BE2C (cell line): ENCODE measurements at regions not wholly inside any gene's neighbourhood (a gene's known extent, or its start where the extent isn't known, plus 50 kb on each side); places are given as distances from the start of the nearest gene placed in this dataset.

Experiments
- DNase-seq: peaks from one replicate; pipeline ENCODE4 v3.0.0-alpha.2; 2020
- H3K27me3 ChIP-seq: fragments of 250-450 bp; sonication (Bioruptor Pico); 2 replicates; pipeline ENCODE4 v1.5.1; 2020; ENCODE audit warnings: mild to moderate bottlenecking
- H3K36me3 ChIP-seq: fragments of 250-450 bp; sonication (Bioruptor Pico); 2 replicates; pipeline ENCODE4 v1.5.1; 2020; ENCODE audit warnings: mild to moderate bottlenecking
- H3K4me1 ChIP-seq: fragments of 250-450 bp; sonication (Bioruptor Pico); 2 replicates; pipeline ENCODE4 v1.5.1; 2020
- H3K4me3 ChIP-seq: 2 replicates; pipeline ENCODE4 v1.5.1; 2011; ENCODE audit warnings: low read depth, low read length
- H3K9me3 ChIP-seq: fragments of 250-450 bp; sonication (Bioruptor Pico); 2 replicates; pipeline ENCODE4 v1.5.1; 2020
- TF ChIP-seq, protein P1 (sequence below): IDR thresholded peaks from 2 replicates; pipeline ENCODE4 v1.5.1; 2012; ENCODE audit warnings: mild to moderate bottlenecking, low read depth, low read length

DNA sequence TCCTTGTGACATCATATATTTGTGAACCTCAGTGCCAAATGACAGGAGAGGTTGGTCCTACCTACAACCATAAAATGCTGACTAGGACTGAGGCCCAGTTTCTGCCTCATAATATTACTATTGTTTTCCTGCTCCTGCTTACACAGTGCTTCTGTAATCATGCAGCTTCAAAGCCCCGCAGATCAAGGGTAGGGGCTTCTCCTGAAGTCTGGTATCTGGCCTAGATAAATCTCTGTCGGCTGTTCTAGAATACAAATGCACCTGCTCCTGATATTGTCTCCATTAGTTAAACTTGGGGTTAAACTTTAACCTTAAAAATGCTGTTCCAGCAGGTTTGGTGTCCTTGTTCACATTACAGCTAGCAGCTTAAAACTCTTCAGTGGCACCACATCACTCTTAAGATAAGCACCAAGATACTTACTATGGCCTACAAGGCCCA lies 552.4 kb downstream of the TUSC7 start:
- Histone ChIP-seq H3K4me3 (no peak overlapping the region), H3K4me1 (peaks cover 6% of the 10 kb centered on the region; the same call in 1 of the 2 replicates), H3K9me3 (no peaks in the 10 kb centered on the region), H3K36me3 (no peaks in the 10 kb centered on the region), H3K27me3 (no peaks in the 10 kb centered on the region)
- TF ChIP-seq, protein P1, sequence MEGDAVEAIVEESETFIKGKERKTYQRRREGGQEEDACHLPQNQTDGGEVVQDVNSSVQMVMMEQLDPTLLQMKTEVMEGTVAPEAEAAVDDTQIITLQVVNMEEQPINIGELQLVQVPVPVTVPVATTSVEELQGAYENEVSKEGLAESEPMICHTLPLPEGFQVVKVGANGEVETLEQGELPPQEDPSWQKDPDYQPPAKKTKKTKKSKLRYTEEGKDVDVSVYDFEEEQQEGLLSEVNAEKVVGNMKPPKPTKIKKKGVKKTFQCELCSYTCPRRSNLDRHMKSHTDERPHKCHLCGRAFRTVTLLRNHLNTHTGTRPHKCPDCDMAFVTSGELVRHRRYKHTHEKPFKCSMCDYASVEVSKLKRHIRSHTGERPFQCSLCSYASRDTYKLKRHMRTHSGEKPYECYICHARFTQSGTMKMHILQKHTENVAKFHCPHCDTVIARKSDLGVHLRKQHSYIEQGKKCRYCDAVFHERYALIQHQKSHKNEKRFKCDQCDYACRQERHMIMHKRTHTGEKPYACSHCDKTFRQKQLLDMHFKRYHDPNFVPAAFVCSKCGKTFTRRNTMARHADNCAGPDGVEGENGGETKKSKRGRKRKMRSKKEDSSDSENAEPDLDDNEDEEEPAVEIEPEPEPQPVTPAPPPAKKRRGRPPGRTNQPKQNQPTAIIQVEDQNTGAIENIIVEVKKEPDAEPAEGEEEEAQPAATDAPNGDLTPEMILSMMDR: no peak
- no peak for DNase-seq

DNA sequence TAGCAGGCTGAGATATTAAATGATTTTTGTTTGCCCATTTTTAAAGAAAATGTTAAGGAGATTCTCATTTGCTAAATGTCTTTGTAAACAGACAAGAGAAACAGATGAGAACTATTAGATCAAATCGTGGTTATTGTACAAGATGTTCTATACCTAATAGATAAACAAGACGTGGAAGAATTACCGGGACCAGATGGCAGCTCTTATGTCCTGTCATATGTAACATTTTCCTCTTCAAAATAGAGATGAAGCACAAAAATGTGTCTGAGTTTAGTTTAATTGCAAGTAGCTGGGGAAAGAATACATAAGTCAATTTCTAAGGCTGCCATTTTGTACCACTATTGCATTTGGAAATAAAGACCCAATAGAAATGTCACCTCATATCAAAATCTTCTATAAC lies 553.7 kb downstream of the TUSC7 start:
- Histone ChIP-seq H3K9me3 (no peaks in the 10 kb centered on the region), H3K4me3 (no peak overlapping the region), H3K36me3 (no peaks in the 10 kb centered on the region), H3K4me1 (peaks cover 6% of the 10 kb centered on the region; the same call in 1 of the 2 replicates), H3K27me3 (no peaks in the 10 kb centered on the region)
- TF ChIP-seq, protein P1: no peak
- DNase-seq: no peak

DNA sequence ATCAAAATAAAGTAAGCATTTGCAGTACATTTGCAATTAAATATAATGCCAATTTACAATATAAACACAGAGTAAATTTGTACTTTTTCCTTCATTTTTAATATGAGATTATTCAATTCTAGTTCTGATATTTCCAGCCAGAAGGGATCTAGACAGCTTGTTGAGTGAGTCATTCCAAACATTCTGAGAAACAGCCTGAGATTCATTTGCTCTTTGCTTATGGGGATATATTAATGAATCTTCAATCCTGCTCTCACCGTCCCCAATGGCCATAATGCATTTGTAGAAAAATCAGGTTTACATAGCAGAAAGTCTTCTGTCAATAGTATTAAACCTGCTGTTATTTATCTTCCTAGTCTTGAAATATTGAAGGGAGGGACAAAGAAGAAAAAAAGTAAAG lies 554.2 kb downstream of the TUSC7 start:
- TF ChIP-seq, protein P1: no peak
- H3K4me1 ChIP-seq: peaks cover 6% of the 10 kb centered on the region; the same call in 1 of the 2 replicates
- H3K27me3 ChIP-seq: no peaks in the 10 kb centered on the region
- DNase-seq: no peak
- H3K9me3 ChIP-seq: no peaks in the 10 kb centered on the region
- no peak overlapping the region for H3K4me3 ChIP-seq
- no peaks in the 10 kb centered on the region for H3K36me3 ChIP-seq

DNA sequence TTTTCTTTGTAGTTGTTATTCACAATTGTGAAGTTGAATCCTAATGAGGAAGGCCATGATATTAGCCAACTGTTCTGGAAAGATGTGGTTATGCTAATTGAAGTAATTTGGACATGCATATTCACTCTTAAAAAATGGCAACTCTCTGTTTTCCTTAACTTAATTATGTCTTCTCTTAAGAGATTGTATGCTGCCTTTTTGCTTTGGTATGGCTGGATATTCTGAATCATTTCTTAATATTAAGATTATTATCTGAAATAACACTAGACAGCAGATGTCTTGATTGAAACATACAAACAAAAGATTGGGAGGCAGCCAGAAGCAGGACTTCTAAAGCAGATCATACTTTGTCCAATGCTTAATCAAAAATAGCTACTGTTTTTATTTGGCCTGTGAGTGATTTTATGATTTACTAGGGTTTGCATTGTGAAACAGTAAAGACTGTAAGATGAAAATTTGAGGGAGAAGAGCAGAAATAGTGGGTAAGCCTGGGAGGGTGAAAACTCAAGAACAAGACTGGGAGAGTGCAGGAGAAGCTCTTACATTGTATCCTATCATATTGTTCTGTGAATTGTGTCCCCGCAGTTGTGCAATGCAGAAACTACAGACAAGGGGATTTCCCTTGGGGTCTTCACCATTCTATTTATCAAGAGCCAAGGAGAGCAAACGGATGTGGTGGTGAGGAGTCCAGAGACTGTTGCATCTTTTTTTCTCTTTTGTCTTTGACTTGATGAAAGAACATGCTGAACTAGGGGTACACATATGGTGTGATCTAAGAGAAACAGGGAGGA lies 554.8 kb downstream of the TUSC7 start:
- no peak overlapping the region for H3K4me3 ChIP-seq
- no peak for DNase-seq
- TF ChIP-seq, protein P1: no peak
- no peaks in the 10 kb centered on the region for H3K36me3 ChIP-seq
- H3K4me1 ChIP-seq: peaks cover 6% of the 10 kb centered on the region; the same call in 1 of the 2 replicates
- H3K9me3 ChIP-seq: no peaks in the 10 kb centered on the region
- H3K27me3 ChIP-seq: no peaks in the 10 kb centered on the region

DNA sequence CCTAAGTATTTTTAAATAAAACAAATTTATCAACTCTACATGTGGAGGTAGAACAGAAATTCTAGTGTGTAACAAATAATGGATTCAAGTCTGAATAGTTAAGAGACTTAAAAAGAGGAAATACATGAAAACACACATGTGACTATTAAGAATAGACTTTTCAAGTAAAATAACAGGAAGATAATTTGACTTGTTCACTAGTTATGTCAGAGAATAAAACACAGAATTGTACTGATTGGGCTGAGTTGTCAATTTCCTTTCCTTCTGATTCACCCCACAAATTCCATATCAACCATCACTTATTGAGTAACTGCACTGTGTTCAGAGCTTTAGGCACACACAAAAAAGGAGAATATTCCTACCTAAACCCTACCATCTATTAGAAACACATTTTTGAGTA lies 557.2 kb downstream of the TUSC7 start:
- Histone ChIP-seq H3K36me3 (no peaks in the 10 kb centered on the region), H3K27me3 (no peaks in the 10 kb centered on the region), H3K4me1 (peaks cover 6% of the 10 kb centered on the region; the same call in 1 of the 2 replicates), H3K4me3 (no peak overlapping the region), H3K9me3 (no peaks in the 10 kb centered on the region)
- TF ChIP-seq, protein P1: no peak
- no peak for DNase-seq

DNA sequence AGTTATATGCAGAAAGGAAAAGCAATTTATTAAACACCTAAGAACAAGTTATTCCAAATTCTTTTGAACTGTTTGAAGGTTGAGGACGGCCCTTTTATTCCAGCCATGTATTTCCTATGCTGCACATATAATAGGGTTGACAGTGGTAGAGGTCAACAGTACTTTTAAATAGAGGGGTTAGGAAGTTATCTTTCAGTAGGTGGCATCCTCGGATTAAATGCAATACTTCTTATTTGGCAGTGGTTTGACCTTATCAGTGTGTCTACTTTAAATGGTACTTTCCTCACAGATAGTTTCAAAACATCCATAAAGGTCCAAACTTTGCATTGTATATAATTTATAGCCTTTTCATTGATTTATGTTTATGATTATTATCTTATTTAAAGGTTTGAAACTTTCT lies 558.7 kb downstream of the TUSC7 start:
- peaks cover 3% of the 10 kb centered on the region; the same call in 1 of the 2 replicates for H3K4me1 ChIP-seq
- TF ChIP-seq, protein P1: no peak

More for the DNA sequence above, 558.7 kb downstream of the TUSC7 start:
- no peaks in the 10 kb centered on the region for H3K9me3 ChIP-seq
- H3K27me3 ChIP-seq: no peaks in the 10 kb centered on the region
- DNase-seq: no peak
- H3K36me3 ChIP-seq: no peaks in the 10 kb centered on the region
- H3K4me3 ChIP-seq: no peak overlapping the region
